ENCODE measurements at regions not wholly inside any gene's neighbourhood (a gene's known extent, or its start where the extent isn't known, plus 50 kb on each side); places are given as distances from the start of the nearest gene placed in this dataset.

GRCh38 chr4:135510582-135510981 lies 1309.0 kb upstream of the PABPC4L start:
- no peak for TF ChIP-seq EZH2 (IDR thresholded peaks at IDR 0.05; ENCODE audit: low read length, unreplicated experiment)
- no peak for TF ChIP-seq CTCF (conservative IDR thresholded peaks at IDR 0.05; ENCODE audit: low read depth, low read length)

All from PC-3 (cell line).